ENCODE measurements at regions not wholly inside any gene's neighbourhood (a gene's known extent, or its start where the extent isn't known, plus 50 kb on each side); places are given as distances from the start of the nearest gene placed in this dataset.

DNA sequence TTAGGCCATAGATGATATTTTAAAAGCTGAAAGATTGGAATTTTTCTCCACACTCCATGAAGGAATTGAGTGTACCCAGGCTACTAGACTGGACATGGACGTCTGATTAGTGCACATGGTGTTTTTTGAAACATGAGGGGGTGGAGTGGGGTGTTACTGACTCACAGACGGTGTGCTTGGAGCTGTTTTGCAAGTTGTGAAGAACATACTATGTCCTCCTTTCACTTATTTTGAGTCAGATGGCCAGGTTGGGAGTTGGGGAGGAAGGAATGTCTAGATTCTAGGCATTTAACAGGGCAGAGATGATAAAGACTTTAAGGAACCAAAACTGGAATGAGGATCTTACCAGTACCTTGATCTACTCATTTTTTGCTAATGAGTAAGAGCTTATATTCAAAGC, 158.1 kb upstream of the MTNR1B start:
- peaks cover 8% of the 10 kb centered on the region for H3K36me3 Mint-ChIP-seq (ENCODE audit: low read depth, unreplicated experiment)
- no peak overlapping the region for H3K4me3 Mint-ChIP-seq (ENCODE audit: unreplicated experiment)
- TF ChIP-seq, protein P1, sequence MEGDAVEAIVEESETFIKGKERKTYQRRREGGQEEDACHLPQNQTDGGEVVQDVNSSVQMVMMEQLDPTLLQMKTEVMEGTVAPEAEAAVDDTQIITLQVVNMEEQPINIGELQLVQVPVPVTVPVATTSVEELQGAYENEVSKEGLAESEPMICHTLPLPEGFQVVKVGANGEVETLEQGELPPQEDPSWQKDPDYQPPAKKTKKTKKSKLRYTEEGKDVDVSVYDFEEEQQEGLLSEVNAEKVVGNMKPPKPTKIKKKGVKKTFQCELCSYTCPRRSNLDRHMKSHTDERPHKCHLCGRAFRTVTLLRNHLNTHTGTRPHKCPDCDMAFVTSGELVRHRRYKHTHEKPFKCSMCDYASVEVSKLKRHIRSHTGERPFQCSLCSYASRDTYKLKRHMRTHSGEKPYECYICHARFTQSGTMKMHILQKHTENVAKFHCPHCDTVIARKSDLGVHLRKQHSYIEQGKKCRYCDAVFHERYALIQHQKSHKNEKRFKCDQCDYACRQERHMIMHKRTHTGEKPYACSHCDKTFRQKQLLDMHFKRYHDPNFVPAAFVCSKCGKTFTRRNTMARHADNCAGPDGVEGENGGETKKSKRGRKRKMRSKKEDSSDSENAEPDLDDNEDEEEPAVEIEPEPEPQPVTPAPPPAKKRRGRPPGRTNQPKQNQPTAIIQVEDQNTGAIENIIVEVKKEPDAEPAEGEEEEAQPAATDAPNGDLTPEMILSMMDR (IDR thresholded peaks at IDR 0.05; ENCODE audit: unreplicated experiment), result no peak
- no peak overlapping the region for H3K27ac Mint-ChIP-seq (ENCODE audit: unreplicated experiment)
- peaks cover 25% of the 10 kb centered on the region for H3K4me1 Mint-ChIP-seq (ENCODE audit: unreplicated experiment)
- H3K27me3 Mint-ChIP-seq (ENCODE audit: unreplicated experiment), result peaks cover 5% of the 10 kb centered on the region
- no peaks in the 10 kb centered on the region for H3K9me3 Mint-ChIP-seq (ENCODE audit: unreplicated experiment)
- DNase-seq (ENCODE audit: low spot score), result no peak

DNA sequence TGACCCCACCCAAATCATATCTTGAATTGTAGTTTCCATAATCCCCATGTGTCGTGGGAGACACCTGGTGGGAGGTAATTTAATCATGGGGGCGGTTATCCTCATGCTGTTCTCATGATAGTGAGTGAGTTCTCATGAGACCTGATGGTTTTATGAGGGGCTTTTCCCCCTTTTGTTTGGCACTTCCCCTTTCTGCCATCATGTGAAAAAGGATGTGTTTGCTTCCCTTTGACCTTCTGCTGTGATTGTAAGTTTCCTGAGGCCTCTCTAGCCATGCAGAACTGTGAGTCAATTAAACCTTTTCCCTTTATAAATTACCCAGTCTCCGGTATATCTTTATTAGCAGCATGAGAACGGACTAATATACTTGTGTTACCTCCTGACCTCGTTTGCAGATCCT, 156.6 kb upstream of the MTNR1B start:
- H3K27me3 Mint-ChIP-seq (ENCODE audit: unreplicated experiment), result peaks cover 7% of the 10 kb centered on the region
- peaks cover 36% of the 10 kb centered on the region for H3K4me1 Mint-ChIP-seq (ENCODE audit: unreplicated experiment)
- DNase-seq (ENCODE audit: low spot score), result no peak
- no peaks in the 10 kb centered on the region for H3K9me3 Mint-ChIP-seq (ENCODE audit: unreplicated experiment)
- H3K4me3 Mint-ChIP-seq (ENCODE audit: unreplicated experiment), result no peak overlapping the region
- H3K36me3 Mint-ChIP-seq (ENCODE audit: low read depth, unreplicated experiment), result peaks cover 8% of the 10 kb centered on the region
- TF ChIP-seq, protein P1 (IDR thresholded peaks at IDR 0.05; ENCODE audit: unreplicated experiment), result no peak
- H3K27ac Mint-ChIP-seq (ENCODE audit: unreplicated experiment), result peak overlapping the region; percentile 44

DNA sequence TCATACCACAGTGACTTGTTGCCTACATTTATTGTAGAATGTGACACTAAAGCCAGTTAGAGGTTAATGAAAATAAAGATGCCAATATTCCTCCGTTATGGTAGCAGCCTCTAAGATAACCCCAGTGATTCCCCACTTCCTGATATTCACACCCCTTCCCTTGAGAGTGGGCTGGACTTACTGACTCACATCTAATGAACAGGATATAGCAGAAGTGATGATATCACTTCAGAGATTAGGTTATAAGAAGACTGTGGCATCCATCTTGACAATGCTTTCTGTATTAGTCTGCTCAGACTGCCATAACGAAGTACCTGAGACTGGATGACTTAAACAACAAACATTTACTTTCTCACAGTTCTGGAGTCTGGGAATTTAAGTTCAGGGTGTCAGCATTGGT, 149.6 kb upstream of the MTNR1B start:
- H3K4me1 Mint-ChIP-seq (ENCODE audit: unreplicated experiment), result peaks cover 16% of the 10 kb centered on the region
- DNase-seq (ENCODE audit: low spot score), result no peak
- no peaks in the 10 kb centered on the region for H3K9me3 Mint-ChIP-seq (ENCODE audit: unreplicated experiment)
- no peak overlapping the region for H3K4me3 Mint-ChIP-seq (ENCODE audit: unreplicated experiment)
- H3K36me3 Mint-ChIP-seq (ENCODE audit: low read depth, unreplicated experiment), result peaks cover 2% of the 10 kb centered on the region
- H3K27me3 Mint-ChIP-seq (ENCODE audit: unreplicated experiment), result peaks cover 6% of the 10 kb centered on the region
- no peak overlapping the region for H3K27ac Mint-ChIP-seq (ENCODE audit: unreplicated experiment)
- TF ChIP-seq, protein P1 (IDR thresholded peaks at IDR 0.05; ENCODE audit: unreplicated experiment), result no peak

DNA sequence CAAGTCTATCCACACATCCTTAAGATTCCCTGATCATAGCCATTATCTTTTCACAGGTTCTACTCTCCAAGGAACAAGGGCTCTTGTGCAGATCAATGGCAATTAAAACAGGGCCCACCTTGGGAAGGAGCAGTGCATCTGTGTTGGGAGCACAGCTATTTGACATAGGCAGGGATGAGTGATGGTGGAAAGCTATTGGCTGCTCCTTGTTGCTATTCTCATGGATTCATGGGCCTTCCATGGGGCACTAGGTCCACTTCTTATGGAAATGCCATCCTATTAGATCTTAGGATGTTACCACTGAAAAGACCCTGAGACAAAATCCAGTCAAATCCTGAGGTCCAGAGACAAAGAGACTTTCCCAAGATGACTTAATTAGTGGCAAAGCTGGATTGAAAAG, 148.6 kb upstream of the MTNR1B start:
- H3K27me3 Mint-ChIP-seq (ENCODE audit: unreplicated experiment), result peaks cover 6% of the 10 kb centered on the region

DNA sequence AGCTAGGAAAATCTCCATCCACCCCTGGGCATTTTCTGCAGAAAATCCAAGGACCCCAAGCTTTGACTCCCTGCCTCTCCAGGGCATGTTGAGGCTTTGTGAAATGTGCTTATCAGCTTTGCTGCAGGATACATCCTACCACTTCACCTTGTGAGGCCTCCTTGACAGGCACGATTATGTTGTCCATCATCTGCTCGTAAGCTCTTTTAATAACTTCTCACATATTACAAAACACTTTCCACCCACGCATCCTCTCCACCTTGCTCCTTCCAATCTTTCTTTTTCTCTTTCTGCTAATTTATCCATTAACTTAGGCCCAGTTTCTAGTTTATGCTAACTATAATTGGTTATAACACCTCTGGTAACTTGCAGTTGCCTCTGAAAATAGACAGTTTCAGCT, 147.0 kb upstream of the MTNR1B start:
- Mint-ChIP-seq H3K27me3 (ENCODE audit: unreplicated experiment) (peaks cover 4% of the 10 kb centered on the region), H3K27ac (ENCODE audit: unreplicated experiment) (no peak overlapping the region), H3K9me3 (ENCODE audit: unreplicated experiment) (no peaks in the 10 kb centered on the region), H3K4me3 (ENCODE audit: unreplicated experiment) (no peak overlapping the region), H3K36me3 (ENCODE audit: low read depth, unreplicated experiment) (no peaks in the 10 kb centered on the region), H3K4me1 (ENCODE audit: unreplicated experiment) (peaks cover 16% of the 10 kb centered on the region)
- DNase-seq (ENCODE audit: low spot score), result no peak
- TF ChIP-seq, protein P1 (IDR thresholded peaks at IDR 0.05; ENCODE audit: unreplicated experiment), result no peak

More for the DNA sequence above, 148.6 kb upstream of the MTNR1B start:
- Mint-ChIP-seq H3K4me3 (ENCODE audit: unreplicated experiment) (no peak overlapping the region), H3K27ac (ENCODE audit: unreplicated experiment) (no peak overlapping the region), H3K36me3 (ENCODE audit: low read depth, unreplicated experiment) (no peaks in the 10 kb centered on the region), H3K9me3 (ENCODE audit: unreplicated experiment) (no peaks in the 10 kb centered on the region), H3K4me1 (ENCODE audit: unreplicated experiment) (peaks cover 23% of the 10 kb centered on the region)
- TF ChIP-seq, protein P1 (IDR thresholded peaks at IDR 0.05; ENCODE audit: unreplicated experiment), result no peak
- DNase-seq (ENCODE audit: low spot score), result no peak

Measured in endothelial cell (in vitro differentiated cells).